GM23338 (cell line): ENCODE measurements at regions not wholly inside any gene's neighbourhood (a gene's known extent, or its start where the extent isn't known, plus 50 kb on each side); places are given as distances from the start of the nearest gene placed in this dataset.

Experiments
- CREB1 ChIP-seq: fragments of 250-450 bp; sonication (Bioruptor Pico); IDR thresholded peaks from 2 replicates; pipeline ENCODE4 v1.5.0; 2020; ENCODE audit warnings: low read depth, mild to moderate bottlenecking, moderate library complexity
- CTCF ChIP-seq, 2 experiments: fragments of 200-600 bp in 1 of 2; sonication (generic) in 1 of 2; conservative IDR thresholded peaks; 2 replicates each; pipeline versions ENCODE4 v1.5.1 to v1.6.1; 2016 to 2017; ENCODE audit warnings: antibody characterized with exemption in 2 of 2, low read depth in 2 of 2, mild to moderate bottlenecking in 2 of 2, moderate library complexity in 1 of 2
- EZH2 ChIP-seq: fragments of 200-600 bp; sonication (generic); IDR thresholded peaks from one replicate; pipeline ENCODE4 v1.8.0; 2017; ENCODE audit warnings: antibody characterized with exemption, mild to moderate bottlenecking, low read depth; ENCODE audit not compliant: unreplicated experiment
- EZH2phosphoT487 ChIP-seq: fragments of 200-600 bp; sonication (generic); IDR thresholded peaks from one replicate; pipeline ENCODE4 v1.8.1; 2018; ENCODE audit warnings: antibody characterized with exemption; ENCODE audit not compliant: unreplicated experiment
- POLR2AphosphoS5 ChIP-seq: IDR thresholded peaks from 2 replicates; pipeline ENCODE4 v1.6.1; 2016; ENCODE audit warnings: antibody characterized with exemption, low read depth
- ZNF331 ChIP-seq: fragments of 250-450 bp; sonication (Bioruptor Pico); IDR thresholded peaks from 2 replicates; pipeline ENCODE4 v1.5.0; 2020; ENCODE audit warnings: low read depth, mild to moderate bottlenecking, moderate library complexity
- TF ChIP-seq, protein P1 (sequence below): IDR thresholded peaks from one replicate; pipeline ENCODE4 v1.6.1; 2018; ENCODE audit warnings: antibody characterized with exemption; ENCODE audit not compliant: unreplicated experiment

DNA sequence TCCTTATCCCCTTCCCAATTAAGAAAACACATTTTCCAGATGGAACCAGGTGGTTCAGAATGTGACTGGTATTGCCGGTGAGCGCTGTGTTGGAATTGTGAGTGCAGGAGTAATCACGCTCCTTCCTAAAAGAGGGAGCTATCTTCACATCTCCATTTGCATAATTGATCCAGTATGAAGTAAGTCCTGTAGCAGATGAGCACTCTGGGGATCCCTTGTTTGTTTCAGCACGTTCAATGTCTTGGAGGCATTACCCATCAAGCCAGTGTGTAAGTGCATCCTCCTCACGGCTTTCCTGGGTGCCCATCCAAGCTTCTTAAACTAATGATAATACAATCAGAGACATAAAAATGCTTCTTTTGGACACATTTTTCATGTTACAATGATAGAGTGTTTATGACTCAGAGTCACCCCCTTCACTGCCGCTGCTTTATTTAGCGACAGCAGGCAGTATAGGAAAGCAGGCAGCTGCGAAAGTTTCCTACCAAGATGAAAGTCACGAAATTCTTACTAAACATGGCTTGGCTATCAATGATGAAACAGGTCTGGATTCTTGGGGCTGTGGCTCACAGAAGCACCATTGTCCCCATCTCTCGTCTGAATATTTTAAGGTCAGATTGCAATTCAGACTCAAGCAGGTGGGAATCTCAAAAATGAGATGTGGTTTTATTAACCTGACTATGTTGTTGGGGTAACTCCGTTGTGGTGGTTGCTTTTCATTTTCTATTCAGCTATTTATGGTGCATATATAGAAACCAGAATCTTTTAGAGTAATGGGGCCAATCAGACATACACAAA is 346.3 kb upstream of the MDFIC2 start:
- TF ChIP-seq EZH2 (no peak), POLR2AphosphoS5 (no peak), CTCF (conservative IDR thresholded peaks at IDR 0.05; ENCODE audit: low read depth in 2 of 2) (no peak), EZH2phosphoT487 (no peak), ZNF331 (CRISPR knock-in tag) (no peak), CREB1 (CRISPR knock-in tag) (no peak)
- TF ChIP-seq, protein P1, sequence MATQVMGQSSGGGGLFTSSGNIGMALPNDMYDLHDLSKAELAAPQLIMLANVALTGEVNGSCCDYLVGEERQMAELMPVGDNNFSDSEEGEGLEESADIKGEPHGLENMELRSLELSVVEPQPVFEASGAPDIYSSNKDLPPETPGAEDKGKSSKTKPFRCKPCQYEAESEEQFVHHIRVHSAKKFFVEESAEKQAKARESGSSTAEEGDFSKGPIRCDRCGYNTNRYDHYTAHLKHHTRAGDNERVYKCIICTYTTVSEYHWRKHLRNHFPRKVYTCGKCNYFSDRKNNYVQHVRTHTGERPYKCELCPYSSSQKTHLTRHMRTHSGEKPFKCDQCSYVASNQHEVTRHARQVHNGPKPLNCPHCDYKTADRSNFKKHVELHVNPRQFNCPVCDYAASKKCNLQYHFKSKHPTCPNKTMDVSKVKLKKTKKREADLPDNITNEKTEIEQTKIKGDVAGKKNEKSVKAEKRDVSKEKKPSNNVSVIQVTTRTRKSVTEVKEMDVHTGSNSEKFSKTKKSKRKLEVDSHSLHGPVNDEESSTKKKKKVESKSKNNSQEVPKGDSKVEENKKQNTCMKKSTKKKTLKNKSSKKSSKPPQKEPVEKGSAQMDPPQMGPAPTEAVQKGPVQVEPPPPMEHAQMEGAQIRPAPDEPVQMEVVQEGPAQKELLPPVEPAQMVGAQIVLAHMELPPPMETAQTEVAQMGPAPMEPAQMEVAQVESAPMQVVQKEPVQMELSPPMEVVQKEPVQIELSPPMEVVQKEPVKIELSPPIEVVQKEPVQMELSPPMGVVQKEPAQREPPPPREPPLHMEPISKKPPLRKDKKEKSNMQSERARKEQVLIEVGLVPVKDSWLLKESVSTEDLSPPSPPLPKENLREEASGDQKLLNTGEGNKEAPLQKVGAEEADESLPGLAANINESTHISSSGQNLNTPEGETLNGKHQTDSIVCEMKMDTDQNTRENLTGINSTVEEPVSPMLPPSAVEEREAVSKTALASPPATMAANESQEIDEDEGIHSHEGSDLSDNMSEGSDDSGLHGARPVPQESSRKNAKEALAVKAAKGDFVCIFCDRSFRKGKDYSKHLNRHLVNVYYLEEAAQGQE = no peak
